ENCODE measurements at regions not wholly inside any gene's neighbourhood (a gene's known extent, or its start where the extent isn't known, plus 50 kb on each side); places are given as distances from the start of the nearest gene placed in this dataset.

- Histone ChIP-seq H3K4me1 (no peaks in the 10 kb centered on the region), H3K4me3 (no peak overlapping the region), H3K9me3 (no peaks in the 10 kb centered on the region), H3K27me3 (no peaks in the 10 kb centered on the region), H3K36me3 (no peaks in the 10 kb centered on the region), H3K27ac (no peak overlapping the region)
- DNase-seq (no peak), ATAC-seq (no peak)
- intact Hi-C loops (cut with DNase I), result no loop called here
- WGBS (ENCODE audit: insufficient coverage, low coverage, low lambda C conversion rate, missing lambda C conversion rate), result 51% methylated on average over 6 of the region's 6 CpGs
- TF ChIP-seq CTCF (IDR thresholded peaks at IDR 0.05) (no peak), POLR2A (IDR thresholded peaks at IDR 0.05) (no peak)
Measured at GRCh38 chr5:5726401-5726800, 303.9 kb downstream of the ICE1 start.

GRCh38 chr5:5721881-5722280, 299.4 kb downstream of the ICE1 start:
- no peaks in the 10 kb centered on the region for H3K36me3 ChIP-seq
- H3K27ac ChIP-seq, result no peak overlapping the region
- 62% methylated on average over 3 of the region's 3 CpGs for WGBS (ENCODE audit: insufficient coverage, low coverage, low lambda C conversion rate, missing lambda C conversion rate)
- H3K9me3 ChIP-seq, result no peaks in the 10 kb centered on the region
- no peak overlapping the region for H3K4me3 ChIP-seq
- intact Hi-C loops (cut with DNase I), result no loop called here
- H3K27me3 ChIP-seq, result no peaks in the 10 kb centered on the region
- H3K4me1 ChIP-seq, result no peaks in the 10 kb centered on the region
- ATAC-seq (no peak), DNase-seq (no peak)
- TF ChIP-seq POLR2A (IDR thresholded peaks at IDR 0.05) (no peak), CTCF (IDR thresholded peaks at IDR 0.05) (no peak)

- no peak for ATAC-seq
- DNase-seq, result no peak
- Histone ChIP-seq H3K27me3 (no peaks in the 10 kb centered on the region), H3K9me3 (no peaks in the 10 kb centered on the region), H3K4me1 (no peaks in the 10 kb centered on the region), H3K27ac (no peak overlapping the region), H3K36me3 (no peaks in the 10 kb centered on the region), H3K4me3 (no peak overlapping the region)
- intact Hi-C loops (cut with DNase I), result no loop called here
- TF ChIP-seq CTCF (IDR thresholded peaks at IDR 0.05), result no peak
- no peak for TF ChIP-seq POLR2A (IDR thresholded peaks at IDR 0.05)
- WGBS (ENCODE audit: insufficient coverage, low coverage, low lambda C conversion rate, missing lambda C conversion rate), result 69% methylated on average over 1 of the region's 5 CpGs
Measured at GRCh38 chr5:5719292-5719691, 296.8 kb downstream of the ICE1 start.

- no peaks in the 10 kb centered on the region for H3K4me1 ChIP-seq
- intact Hi-C loops (cut with DNase I), result no loop called here
- DNase-seq, result no peak
- H3K36me3 ChIP-seq, result no peaks in the 10 kb centered on the region
- no peak overlapping the region for H3K27ac ChIP-seq
- no peaks in the 10 kb centered on the region for H3K9me3 ChIP-seq
- H3K27me3 ChIP-seq, result no peaks in the 10 kb centered on the region
- TF ChIP-seq POLR2A (IDR thresholded peaks at IDR 0.05) (no peak), CTCF (IDR thresholded peaks at IDR 0.05) (no peak)
- WGBS (ENCODE audit: insufficient coverage, low coverage, low lambda C conversion rate, missing lambda C conversion rate), result 59% methylated on average over 5 of the region's 5 CpGs
- ATAC-seq, result no peak
- no peak overlapping the region for H3K4me3 ChIP-seq
Measured at GRCh38 chr5:5716665-5717064, 294.2 kb downstream of the ICE1 start.

- H3K4me3 ChIP-seq, result no peak overlapping the region
- H3K9me3 ChIP-seq, result no peaks in the 10 kb centered on the region
- H3K4me1 ChIP-seq, result no peaks in the 10 kb centered on the region
- TF ChIP-seq POLR2A (IDR thresholded peaks at IDR 0.05) (no peak), CTCF (IDR thresholded peaks at IDR 0.05) (no peak)
- H3K36me3 ChIP-seq, result no peaks in the 10 kb centered on the region
- DNase-seq (no peak), ATAC-seq (no peak)
- intact Hi-C loops (cut with DNase I), result no loop called here
- H3K27ac ChIP-seq, result no peak overlapping the region
- 9% methylated on average over 1 of the region's 1 CpG for WGBS (ENCODE audit: insufficient coverage, low coverage, low lambda C conversion rate, missing lambda C conversion rate)
- H3K27me3 ChIP-seq, result no peaks in the 10 kb centered on the region
Measured at GRCh38 chr5:5711592-5711991, 289.1 kb downstream of the ICE1 start.
